ENCODE measurements at regions not wholly inside any gene's neighbourhood (a gene's known extent, or its start where the extent isn't known, plus 50 kb on each side); places are given as distances from the start of the nearest gene placed in this dataset.
"Not testable (repeated sequence)": the region's sequence is repeated elsewhere in the genome, so short reads cannot be mapped to it uniquely, and the experiment has no call there.

GRCh38 chr6:30807566-30807965 is 63.2 kb upstream of the IER3 start:
- DNase-seq (ENCODE audit: low read depth in 2 of 3, low spot score in 2 of 3): not testable (repeated sequence)

- no peak for DNase-seq (ENCODE audit: low read depth in 2 of 3, low spot score in 2 of 3)
These were observed 62.3 kb upstream of the IER3 start for GRCh38 chr6:30806581-30807183.

GRCh38 chr6:30804333-30804732 is 60.0 kb upstream of the IER3 start:
- no peak for DNase-seq (ENCODE audit: low read depth in 2 of 3, low spot score in 2 of 3)

GRCh38 chr6:30802731-30803130 is 58.4 kb upstream of the IER3 start:
- DNase-seq (ENCODE audit: low read depth in 2 of 3, low spot score in 2 of 3): no peak

GRCh38 chr6:30801950-30802349 is 57.6 kb upstream of the IER3 start:
- no peak for DNase-seq (ENCODE audit: low read depth in 2 of 3, low spot score in 2 of 3)

GRCh38 chr6:30800871-30801270 is 56.5 kb upstream of the IER3 start:
- no peak for DNase-seq (ENCODE audit: low read depth in 2 of 3, low spot score in 2 of 3)

- DNase-seq (ENCODE audit: low read depth in 2 of 3, low spot score in 2 of 3): no peak
These were observed 54.9 kb upstream of the IER3 start for GRCh38 chr6:30799210-30799609.

GRCh38 chr6:30798494-30798893 is 54.1 kb upstream of the IER3 start:
- DNase-seq (ENCODE audit: low read depth in 2 of 3, low spot score in 2 of 3): no peak

- no peak for DNase-seq (ENCODE audit: low read depth in 2 of 3, low spot score in 2 of 3)
These were observed 51.4 kb upstream of the IER3 start for GRCh38 chr6:30795549-30796293.
